GM23338 (cell line): ENCODE measurements at regions not wholly inside any gene's neighbourhood (a gene's known extent, or its start where the extent isn't known, plus 50 kb on each side); places are given as distances from the start of the nearest gene placed in this dataset.

Source experiments
- CREB1 ChIP-seq: fragments of 250-450 bp; sonication (Bioruptor Pico); IDR thresholded peaks from 2 replicates; pipeline ENCODE4 v1.5.0; 2020; ENCODE audit warnings: low read depth, mild to moderate bottlenecking, moderate library complexity
- EZH2 ChIP-seq: fragments of 200-600 bp; sonication (generic); IDR thresholded peaks from one replicate; pipeline ENCODE4 v1.8.0; 2017; ENCODE audit warnings: antibody characterized with exemption, mild to moderate bottlenecking, low read depth; ENCODE audit not compliant: unreplicated experiment
- EZH2phosphoT487 ChIP-seq: fragments of 200-600 bp; sonication (generic); IDR thresholded peaks from one replicate; pipeline ENCODE4 v1.8.1; 2018; ENCODE audit warnings: antibody characterized with exemption; ENCODE audit not compliant: unreplicated experiment
- POLR2AphosphoS5 ChIP-seq: IDR thresholded peaks from 2 replicates; pipeline ENCODE4 v1.6.1; 2016; ENCODE audit warnings: antibody characterized with exemption, low read depth
- STAT1 ChIP-seq: IDR thresholded peaks from one replicate; pipeline ENCODE4 v1.6.1; 2016; ENCODE audit warnings: antibody characterized with exemption; ENCODE audit not compliant: unreplicated experiment
- TF ChIP-seq, protein P1 (sequence below), 2 experiments: fragments of 200-600 bp in 1 of 2; sonication (generic) in 1 of 2; conservative IDR thresholded peaks; 2 replicates each; pipeline versions ENCODE4 v1.5.1 to v1.6.1; 2016 to 2017; ENCODE audit warnings: antibody characterized with exemption in 2 of 2, low read depth in 2 of 2, mild to moderate bottlenecking in 2 of 2, moderate library complexity in 1 of 2
- TF ChIP-seq, protein P2 (sequence below): IDR thresholded peaks from one replicate; pipeline ENCODE4 v1.6.1; 2018; ENCODE audit warnings: antibody characterized with exemption; ENCODE audit not compliant: unreplicated experiment

DNA sequence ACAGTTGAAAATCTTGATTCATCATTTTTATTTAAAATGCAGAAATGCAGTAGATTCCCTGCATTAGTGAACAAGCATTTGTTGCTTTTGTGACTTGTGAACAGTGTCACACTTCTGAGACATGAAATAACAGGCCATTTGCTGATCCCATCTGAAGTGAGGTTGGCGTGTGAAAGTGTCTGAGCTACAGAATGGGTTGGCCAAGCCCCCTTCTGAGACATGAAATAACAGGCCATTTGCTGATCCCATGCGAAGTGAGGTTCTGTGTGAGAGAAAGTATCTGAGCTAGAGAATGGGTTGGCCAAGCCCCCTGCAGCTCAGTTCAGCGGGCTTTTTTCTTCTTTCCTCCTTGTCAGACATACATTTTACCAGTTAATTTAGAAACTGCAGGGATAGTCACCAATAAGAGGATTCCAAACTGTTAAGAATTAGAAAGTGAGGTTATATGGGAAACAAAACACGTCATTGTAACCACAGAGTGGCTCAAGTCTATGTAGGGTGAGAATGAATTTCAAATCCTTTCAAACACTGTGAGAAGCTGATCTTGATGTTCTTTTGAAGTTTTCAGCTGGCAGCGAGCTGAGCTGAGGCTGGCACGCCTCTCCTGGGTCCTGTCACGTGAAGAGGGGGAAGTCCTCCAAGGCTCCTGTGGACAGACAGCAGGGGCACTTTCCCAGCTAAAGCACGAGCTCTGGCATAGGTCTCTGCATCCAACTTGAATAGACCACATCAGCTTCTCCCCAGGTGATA lies 339.2 kb upstream of the SALL3 start:
- TF ChIP-seq EZH2 (no peak), STAT1 (no peak), CREB1 (CRISPR knock-in tag) (no peak), EZH2phosphoT487 (no peak), POLR2AphosphoS5 (no peak)
- TF ChIP-seq, protein P1, sequence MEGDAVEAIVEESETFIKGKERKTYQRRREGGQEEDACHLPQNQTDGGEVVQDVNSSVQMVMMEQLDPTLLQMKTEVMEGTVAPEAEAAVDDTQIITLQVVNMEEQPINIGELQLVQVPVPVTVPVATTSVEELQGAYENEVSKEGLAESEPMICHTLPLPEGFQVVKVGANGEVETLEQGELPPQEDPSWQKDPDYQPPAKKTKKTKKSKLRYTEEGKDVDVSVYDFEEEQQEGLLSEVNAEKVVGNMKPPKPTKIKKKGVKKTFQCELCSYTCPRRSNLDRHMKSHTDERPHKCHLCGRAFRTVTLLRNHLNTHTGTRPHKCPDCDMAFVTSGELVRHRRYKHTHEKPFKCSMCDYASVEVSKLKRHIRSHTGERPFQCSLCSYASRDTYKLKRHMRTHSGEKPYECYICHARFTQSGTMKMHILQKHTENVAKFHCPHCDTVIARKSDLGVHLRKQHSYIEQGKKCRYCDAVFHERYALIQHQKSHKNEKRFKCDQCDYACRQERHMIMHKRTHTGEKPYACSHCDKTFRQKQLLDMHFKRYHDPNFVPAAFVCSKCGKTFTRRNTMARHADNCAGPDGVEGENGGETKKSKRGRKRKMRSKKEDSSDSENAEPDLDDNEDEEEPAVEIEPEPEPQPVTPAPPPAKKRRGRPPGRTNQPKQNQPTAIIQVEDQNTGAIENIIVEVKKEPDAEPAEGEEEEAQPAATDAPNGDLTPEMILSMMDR (conservative IDR thresholded peaks at IDR 0.05; ENCODE audit: low read depth in 2 of 2) = no peak
- TF ChIP-seq, protein P2, sequence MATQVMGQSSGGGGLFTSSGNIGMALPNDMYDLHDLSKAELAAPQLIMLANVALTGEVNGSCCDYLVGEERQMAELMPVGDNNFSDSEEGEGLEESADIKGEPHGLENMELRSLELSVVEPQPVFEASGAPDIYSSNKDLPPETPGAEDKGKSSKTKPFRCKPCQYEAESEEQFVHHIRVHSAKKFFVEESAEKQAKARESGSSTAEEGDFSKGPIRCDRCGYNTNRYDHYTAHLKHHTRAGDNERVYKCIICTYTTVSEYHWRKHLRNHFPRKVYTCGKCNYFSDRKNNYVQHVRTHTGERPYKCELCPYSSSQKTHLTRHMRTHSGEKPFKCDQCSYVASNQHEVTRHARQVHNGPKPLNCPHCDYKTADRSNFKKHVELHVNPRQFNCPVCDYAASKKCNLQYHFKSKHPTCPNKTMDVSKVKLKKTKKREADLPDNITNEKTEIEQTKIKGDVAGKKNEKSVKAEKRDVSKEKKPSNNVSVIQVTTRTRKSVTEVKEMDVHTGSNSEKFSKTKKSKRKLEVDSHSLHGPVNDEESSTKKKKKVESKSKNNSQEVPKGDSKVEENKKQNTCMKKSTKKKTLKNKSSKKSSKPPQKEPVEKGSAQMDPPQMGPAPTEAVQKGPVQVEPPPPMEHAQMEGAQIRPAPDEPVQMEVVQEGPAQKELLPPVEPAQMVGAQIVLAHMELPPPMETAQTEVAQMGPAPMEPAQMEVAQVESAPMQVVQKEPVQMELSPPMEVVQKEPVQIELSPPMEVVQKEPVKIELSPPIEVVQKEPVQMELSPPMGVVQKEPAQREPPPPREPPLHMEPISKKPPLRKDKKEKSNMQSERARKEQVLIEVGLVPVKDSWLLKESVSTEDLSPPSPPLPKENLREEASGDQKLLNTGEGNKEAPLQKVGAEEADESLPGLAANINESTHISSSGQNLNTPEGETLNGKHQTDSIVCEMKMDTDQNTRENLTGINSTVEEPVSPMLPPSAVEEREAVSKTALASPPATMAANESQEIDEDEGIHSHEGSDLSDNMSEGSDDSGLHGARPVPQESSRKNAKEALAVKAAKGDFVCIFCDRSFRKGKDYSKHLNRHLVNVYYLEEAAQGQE = no peak
